HG02870 (cell line): ENCODE measurements at regions not wholly inside any gene's neighbourhood (a gene's known extent, or its start where the extent isn't known, plus 50 kb on each side); places are given as distances from the start of the nearest gene placed in this dataset.

ENCODE experiments used
- ATAC-seq: cut with Tn5 transposase; IDR thresholded peaks from one replicate; pipeline ENCODE4 v1.9.1; 2021; ENCODE audit warnings: mild to moderate bottlenecking, moderate library complexity; ENCODE audit not compliant: unreplicated experiment

- no peak for ATAC-seq
These were observed 228.8 kb downstream of the TGFB2 start for GRCh38 chr1:218573925-218574324.

GRCh38 chr1:218575079-218575478 is 229.9 kb downstream of the TGFB2 start:
- ATAC-seq = no peak

- no peak for ATAC-seq
These were observed 230.7 kb downstream of the TGFB2 start for GRCh38 chr1:218575856-218576255.

DNA sequence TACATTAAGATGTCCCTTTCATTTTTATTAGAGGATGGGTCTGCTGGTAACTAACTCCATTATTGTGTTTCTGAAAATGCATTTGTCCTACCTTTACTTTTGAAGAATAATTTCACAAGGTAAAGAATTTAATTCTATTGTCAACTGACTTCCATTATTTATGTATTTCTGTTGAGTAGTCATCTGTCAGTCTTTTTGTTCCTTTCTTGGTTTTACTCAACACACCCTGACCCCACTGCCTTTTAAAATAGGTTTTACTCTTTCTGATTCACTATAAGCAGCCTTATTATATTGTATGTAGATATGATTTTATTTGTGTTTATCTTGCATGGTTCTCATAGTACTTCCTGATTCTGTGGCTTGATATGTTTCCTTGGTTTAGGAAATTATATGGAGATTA is 237.5 kb downstream of the TGFB2 start:
- ATAC-seq = no peak

DNA sequence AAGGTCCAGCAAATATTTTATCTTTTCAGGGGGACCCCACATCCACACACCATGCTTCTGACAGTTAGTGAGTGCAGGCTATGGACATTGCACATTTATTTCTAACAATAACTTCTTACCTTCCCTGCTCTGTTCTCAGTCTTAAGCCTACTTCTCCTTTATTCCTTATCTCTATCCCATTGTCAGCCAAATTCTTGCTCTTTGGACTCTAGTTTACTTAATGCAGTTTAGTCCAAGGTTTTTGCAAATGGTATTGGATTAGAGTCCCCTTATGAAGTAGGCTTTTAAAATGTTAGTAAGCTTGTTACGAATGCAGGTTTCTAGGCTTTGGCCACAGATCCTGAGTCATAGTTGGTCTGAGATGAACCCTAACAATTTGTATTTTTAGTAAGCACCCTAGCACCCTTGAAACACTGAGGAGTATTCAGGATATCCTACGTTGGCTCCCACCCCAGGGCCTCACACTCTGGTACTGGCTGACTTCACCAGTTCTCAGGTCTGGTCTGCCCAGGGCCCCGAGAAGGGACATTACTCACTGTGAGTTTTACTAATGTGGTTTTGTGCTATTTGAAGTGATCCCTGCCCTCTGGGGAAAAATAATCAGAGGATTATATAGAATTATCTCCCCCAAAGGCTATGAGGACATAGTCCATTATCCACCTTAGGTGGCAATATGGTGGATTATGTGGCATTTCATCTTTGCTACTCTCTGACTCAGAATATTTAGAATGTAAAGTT is 239.5 kb downstream of the TGFB2 start:
- no peak for ATAC-seq

DNA sequence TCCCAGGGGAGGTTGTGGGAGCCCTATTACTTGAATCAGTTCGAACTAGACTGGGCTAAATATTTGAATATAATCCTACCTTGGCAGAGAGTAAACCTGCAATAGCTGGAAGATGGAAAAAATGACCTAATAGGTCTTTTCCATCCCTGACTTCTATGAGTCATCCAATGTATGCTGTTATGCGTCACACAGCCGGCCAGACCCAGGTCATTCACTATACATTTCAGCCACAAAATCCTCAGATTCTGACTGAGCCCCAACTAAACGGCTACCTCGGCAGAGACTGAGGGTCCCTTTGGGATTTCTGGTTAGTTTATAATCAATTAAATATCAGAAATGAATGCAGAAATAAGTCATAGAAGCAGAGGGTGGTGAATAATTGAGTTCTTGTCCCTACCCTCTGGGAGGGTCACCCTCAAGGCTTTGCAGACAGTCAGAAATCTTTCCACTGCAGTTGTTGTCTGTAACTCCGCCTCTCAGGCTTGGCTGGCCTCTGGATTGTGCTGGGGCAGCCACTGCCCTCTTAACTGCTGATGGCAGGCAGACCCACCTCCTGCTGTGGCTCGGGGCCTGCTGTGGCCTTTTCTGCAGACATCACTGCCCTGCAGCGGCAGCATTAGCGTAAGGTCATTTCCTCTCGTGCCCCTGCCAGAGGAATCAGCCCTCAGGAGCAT is 240.5 kb downstream of the TGFB2 start:
- ATAC-seq = no peak

GRCh38 chr1:218587900-218588299 is 242.8 kb downstream of the TGFB2 start:
- ATAC-seq = no peak

DNA sequence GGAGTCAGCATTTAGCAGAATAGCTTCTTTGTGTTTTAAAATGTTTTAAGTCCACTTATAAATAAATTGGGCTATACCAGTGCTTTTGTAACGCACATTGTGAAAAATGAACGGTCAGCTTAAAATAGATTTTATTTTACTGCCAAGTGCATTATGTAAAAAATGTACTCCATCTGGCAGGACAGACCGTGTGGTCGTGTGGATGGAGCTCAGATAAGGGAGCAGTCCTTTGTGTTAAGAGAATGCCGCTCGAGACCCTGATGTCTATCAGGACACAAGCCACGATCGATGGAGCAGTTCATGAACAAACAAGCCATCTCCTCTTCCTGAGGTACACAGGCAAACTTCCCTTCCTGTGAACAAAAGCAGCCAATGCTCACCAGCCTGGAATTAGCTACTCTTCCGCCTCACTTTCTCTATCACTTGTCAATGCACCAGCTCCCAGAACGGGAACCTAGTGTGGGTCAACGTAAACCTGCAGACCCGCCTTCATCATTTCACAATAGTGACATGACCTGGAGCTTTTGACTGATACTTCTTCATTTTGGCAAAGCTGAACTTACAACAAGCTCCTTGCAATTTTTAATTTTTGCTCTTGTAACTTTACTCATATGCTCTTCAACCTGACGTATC is 243.5 kb downstream of the TGFB2 start:
- no peak for ATAC-seq

- ATAC-seq = no peak
These were observed 244.4 kb downstream of the TGFB2 start for GRCh38 chr1:218589487-218589886.

DNA sequence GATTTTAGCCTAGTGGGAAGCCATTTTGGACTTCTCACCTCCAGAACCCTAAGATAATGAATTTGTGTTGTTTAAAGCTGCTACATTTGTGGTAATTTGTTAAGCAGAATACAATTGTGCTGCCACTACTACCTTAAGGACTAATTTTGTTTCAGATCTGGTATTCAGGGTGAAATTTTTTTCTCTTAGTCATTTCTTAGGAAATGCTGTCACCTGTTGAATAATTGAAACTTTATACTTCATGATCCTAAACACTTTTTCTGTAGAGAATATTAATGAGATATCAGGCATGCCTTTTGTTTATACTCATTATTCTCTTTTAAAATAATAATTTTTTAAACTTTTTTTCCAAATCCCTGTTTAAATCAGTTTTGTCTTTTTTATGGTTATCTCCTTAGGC is 246.8 kb downstream of the TGFB2 start:
- ATAC-seq = no peak

DNA sequence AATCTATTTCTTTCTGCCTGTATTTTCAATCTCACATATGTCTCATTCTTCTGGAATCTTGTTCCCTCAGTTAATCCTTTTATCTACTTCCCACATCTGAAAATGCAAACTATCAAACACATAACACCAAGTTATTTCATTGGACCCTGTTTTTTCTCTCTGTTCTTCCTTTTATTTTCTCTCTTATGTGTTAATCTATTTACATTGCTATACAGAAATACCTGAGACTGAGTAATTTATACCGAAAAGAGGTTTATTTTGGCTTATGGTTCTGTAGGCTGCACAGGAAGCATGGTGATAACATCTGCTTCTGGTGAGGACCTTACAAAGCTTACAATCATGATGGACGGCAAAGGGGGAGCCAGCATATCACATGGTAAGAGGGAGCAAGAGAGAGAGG is 247.6 kb downstream of the TGFB2 start:
- no peak for ATAC-seq

DNA sequence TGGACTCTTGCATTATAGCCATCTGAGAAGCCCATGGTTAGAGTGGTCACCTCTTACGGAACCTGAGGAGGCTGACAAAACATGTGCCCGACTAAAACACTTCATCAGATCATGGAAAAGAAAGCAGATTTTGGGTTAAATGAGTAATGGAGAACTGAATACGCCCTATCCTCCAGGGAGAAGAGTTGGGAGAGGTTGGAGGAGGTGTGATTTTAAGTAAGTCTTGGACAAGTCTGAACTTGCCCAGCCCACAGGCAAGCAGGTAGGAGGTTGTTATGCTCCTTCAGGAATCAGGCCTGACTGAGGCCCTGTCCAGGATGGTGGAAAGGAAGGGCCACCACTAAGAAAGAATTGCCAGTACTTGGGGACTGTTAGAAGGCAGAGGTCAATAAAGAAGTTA is 255.8 kb downstream of the TGFB2 start:
- ATAC-seq = no peak

- no peak for ATAC-seq
These were observed 259.1 kb downstream of the TGFB2 start for GRCh38 chr1:218604217-218604616.

GRCh38 chr1:218611916-218612585 is 266.9 kb downstream of the TGFB2 start:
- no peak for ATAC-seq

- ATAC-seq = no peak
These were observed 268.0 kb downstream of the TGFB2 start for GRCh38 chr1:218613105-218613504.

DNA sequence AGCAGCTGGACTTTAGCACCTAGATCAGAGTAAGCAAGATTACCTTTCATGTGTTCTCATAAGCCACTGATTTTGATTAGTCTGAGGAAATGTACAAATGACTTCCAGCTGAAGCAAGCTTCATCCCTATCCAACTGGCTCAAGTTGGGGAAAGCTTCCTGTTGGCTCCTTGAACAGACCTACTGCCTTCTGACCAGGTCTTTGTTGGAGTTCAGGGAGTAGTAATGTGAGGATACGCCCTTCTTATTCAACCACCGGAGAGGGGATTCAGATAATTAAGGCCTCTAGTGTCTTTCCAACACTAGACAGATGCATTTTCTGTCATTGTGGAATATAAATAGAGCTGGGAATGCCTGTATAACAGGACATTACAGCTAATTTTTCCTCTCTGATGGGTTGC is 268.9 kb downstream of the TGFB2 start:
- ATAC-seq = no peak

- ATAC-seq = no peak
These were observed 271.5 kb downstream of the TGFB2 start for GRCh38 chr1:218616681-218617080.

DNA sequence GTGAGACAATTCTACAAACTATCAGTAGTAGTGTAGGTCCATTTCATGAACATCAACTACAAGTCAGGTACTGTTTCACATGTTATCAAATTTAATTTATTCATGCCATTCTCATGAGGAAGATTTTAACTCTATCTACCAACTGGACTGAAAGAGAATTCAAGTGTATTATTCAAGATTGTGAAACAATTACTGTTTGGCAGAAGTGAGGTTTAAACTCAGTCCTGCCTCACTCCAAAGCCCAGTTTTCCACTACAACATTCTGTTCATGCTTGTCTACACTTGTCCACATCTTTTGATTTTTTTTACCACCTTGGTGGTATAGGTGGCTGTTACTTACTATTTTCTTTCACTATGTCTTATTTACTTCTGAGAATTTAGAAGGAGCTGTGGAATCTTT is 272.9 kb downstream of the TGFB2 start:
- no peak for ATAC-seq

DNA sequence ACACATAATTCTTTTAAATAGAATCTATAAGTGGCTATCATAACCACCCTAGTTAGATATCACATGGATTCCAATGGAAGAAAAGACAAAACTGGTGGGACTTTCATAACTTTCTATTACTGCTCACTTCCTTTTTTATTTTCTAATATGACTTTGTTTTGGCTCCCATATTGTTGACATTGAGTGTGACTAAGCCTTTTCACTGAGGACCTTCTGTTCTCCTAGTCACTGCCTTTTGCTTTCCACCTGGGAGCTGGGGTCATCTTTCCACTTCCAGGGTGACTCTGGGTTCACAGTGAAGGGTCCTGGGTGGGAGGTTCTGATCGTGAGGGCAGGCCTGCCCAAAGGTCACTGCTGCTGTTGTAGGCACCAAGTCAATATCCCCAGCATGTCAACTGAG is 275.8 kb downstream of the TGFB2 start:
- ATAC-seq = no peak

DNA sequence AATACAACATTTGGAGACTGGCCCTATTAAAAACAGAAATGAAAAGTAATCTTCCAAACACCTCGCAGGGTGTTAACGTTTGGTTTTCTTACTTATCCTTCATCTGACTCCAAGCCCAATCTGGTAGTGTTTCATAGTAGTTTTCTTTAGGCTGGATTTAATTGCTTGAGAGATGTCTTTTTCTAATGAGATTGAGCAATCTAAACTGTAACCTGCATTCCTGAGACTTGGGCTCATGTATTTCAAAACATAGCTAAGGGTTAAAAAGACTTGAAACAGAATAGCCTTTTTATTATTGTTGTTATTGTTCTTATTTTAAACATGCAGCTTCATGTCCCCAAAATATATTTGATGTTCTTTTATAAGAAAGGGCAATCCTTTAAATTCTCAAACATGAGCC is 278.9 kb downstream of the TGFB2 start:
- no peak for ATAC-seq

DNA sequence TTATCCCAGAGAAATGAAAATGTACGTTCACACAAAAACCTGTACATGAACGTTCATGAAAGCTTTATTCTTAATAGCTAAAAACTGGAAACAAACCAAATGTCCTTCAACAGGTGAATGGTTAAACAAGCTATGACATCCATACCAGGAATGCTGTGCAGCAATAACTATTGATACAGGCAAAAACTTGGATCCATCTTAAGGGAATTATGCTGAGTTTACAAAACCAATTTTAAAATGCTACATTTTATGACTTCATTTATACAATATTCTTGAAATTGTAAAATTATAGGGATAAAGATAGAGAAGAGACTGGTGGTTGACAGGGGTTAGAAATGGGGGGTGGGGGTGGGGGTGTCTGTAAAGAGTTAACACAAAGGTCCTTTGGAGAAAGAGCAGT is 280.3 kb downstream of the TGFB2 start:
- no peak for ATAC-seq
